Body of pancreas (tissue), 4 donors: ENCODE measurements at regions not wholly inside any gene's neighbourhood (a gene's known extent, or its start where the extent isn't known, plus 50 kb on each side); places are given as distances from the start of the nearest gene placed in this dataset.
"Not testable (repeated sequence)": the region's sequence is repeated elsewhere in the genome, so short reads cannot be mapped to it uniquely, and the experiment has no call there.

Experiments
- ATAC-seq: fragments of 150-250 bp; one replicate; pipeline ENCODE4 v1.9.1; 2016
- DNase-seq, 4 donors: peaks; one replicate each; pipeline ENCODE4 v3.0.0-alpha.2; 2019
- H3K27ac ChIP-seq, 4 donors: fragments of 200-600 bp; sonication (generic); 1 replicate in 3 of 4; 2 replicates in 1 of 4; pipeline versions ENCODE4 v1.5.1 to v1.6.1; 2016 to 2019; ENCODE audit warnings: mild to moderate bottlenecking in 1 of 4, mixed read lengths in 1 of 4, moderate library complexity in 1 of 4
- H3K27me3 ChIP-seq, 2 donors: fragments of 200-600 bp; sonication (generic); one replicate each; pipeline ENCODE4 v1.6.0; 2016; ENCODE audit warnings: mild to moderate bottlenecking in 1 of 2
- H3K36me3 ChIP-seq, 2 donors: fragments of 200-600 bp; sonication (generic); replicated peaks in 1 of 2; 2 replicates each; pipeline ENCODE4 v1.5.1; 2016; ENCODE audit warnings: low read depth in 2 of 2; ENCODE audit not compliant: insufficient read depth in 1 of 2
- H3K4me1 ChIP-seq: fragments of 200-600 bp; sonication (generic); one replicate; pipeline ENCODE4 v1.6.0; 2016
- H3K4me3 ChIP-seq, 2 donors: fragments of 200-600 bp; sonication (generic); 1 replicate in 1 of 2; 2 replicates in 1 of 2; pipeline ENCODE4 v1.5.1; 2016 to 2019
- H3K9me3 ChIP-seq, 3 donors: fragments of 200-600 bp; sonication (generic); 1 replicate in 2 of 3; 2 replicates in 1 of 3; pipeline ENCODE4 v1.5.1; 2016
- POLR2A ChIP-seq, 3 donors: fragments of 450-650 bp; IDR thresholded peaks; one replicate each; pipeline ENCODE4 v1.6.1; 2016; ENCODE audit warnings: antibody characterized with exemption in 3 of 3, mild to moderate bottlenecking in 2 of 3
- WGBS, 2 donors: methylation state at CpG; one replicate each; pipeline ENCODE4 v1.1.5; 2017; 5-methylcytosine and 5-hydroxymethylcytosine counted together
- intact Hi-C: fragments of 100-400 bp; cut with DNase I; formaldehyde crosslinking; loops from one replicate; pipeline ENCODE4 v1.15.1; 2023
- TF ChIP-seq, protein P1 (sequence below), 7 experiments: fragments of 450-650 bp in 4 of 7; fragments of 200-600 bp in 3 of 7; sonication (generic) in 3 of 7; IDR thresholded peaks; one replicate each; pipeline ENCODE4 v1.5.1; 2016 to 2019; ENCODE audit warnings: antibody characterized with exemption in 7 of 7

DNA sequence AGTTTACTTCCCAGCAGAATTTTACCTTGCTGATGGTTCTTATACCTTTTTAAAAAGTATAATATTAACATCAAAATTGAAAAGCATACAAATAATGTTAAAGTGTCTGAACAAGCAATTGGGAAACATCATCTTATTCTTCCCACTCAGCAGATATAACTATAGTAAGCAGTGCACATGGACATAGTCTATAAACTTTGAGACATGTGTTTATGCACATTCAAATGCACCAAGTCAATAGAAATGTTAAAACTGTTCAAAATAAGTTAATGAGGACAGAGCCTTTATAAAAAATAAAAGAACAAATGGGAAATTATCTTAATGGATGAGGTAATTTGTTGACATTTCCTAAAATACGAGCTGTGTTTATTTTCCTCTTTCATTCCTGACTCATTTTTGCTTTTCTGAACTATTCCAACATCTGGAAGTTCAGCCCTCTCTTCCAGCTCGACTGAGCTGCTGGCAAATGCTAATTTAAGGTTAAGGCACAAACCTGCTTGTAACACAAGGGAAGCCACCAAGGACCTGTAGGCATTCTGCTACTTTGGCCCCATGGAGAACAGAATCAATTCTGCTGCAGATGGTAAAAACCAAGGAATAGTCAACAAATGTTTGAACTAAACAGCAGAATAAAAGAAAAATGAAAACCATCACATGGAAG lies 110.3 kb upstream of the MAP3K4 start:
- no peak for ATAC-seq
- H3K36me3 ChIP-seq, result no peaks in the 10 kb centered on the region
- no peak overlapping the region for H3K27ac ChIP-seq
- H3K4me1 ChIP-seq, result peaks cover 10% of the 10 kb centered on the region
- TF ChIP-seq, protein P1, sequence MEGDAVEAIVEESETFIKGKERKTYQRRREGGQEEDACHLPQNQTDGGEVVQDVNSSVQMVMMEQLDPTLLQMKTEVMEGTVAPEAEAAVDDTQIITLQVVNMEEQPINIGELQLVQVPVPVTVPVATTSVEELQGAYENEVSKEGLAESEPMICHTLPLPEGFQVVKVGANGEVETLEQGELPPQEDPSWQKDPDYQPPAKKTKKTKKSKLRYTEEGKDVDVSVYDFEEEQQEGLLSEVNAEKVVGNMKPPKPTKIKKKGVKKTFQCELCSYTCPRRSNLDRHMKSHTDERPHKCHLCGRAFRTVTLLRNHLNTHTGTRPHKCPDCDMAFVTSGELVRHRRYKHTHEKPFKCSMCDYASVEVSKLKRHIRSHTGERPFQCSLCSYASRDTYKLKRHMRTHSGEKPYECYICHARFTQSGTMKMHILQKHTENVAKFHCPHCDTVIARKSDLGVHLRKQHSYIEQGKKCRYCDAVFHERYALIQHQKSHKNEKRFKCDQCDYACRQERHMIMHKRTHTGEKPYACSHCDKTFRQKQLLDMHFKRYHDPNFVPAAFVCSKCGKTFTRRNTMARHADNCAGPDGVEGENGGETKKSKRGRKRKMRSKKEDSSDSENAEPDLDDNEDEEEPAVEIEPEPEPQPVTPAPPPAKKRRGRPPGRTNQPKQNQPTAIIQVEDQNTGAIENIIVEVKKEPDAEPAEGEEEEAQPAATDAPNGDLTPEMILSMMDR (IDR thresholded peaks at IDR 0.05), result no peak
- TF ChIP-seq POLR2A (IDR thresholded peaks at IDR 0.05), result no peak
- no peak for DNase-seq
- no peak overlapping the region for H3K4me3 ChIP-seq
- 3 to 6% methylated on average over 2 of the region's 2 CpGs for whole genome bisulfite sequencing, 2 donors
- H3K9me3 ChIP-seq, result no peaks in the 10 kb centered on the region
- no peaks in the 10 kb centered on the region for H3K27me3 ChIP-seq
- intact Hi-C loops, result no loop called here

DNA sequence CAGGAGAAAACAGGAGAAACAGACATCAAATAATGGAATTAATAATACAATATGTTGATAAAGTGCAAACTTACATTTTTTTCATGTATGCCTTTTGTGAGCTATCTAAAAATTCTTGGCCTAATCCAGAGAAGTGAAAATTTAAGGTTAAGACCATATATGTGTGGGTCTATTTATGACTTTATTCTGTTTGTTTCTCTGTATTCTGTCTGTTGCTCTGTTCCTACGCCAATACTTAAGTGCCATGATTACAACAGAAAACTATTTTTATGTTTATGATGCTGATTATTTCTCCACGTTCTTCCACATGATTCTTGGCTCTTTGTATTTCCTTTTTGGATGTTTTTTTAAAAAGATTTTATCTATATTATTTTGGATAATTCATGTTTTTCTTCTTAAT lies 109.6 kb upstream of the MAP3K4 start:
- Histone ChIP-seq H3K36me3 (no peaks in the 10 kb centered on the region), H3K4me1 (peaks cover 10% of the 10 kb centered on the region), H3K4me3 (no peak overlapping the region), H3K27ac (no peak overlapping the region), H3K27me3 (no peaks in the 10 kb centered on the region), H3K9me3 (no peaks in the 10 kb centered on the region)
- ATAC-seq (no peak), DNase-seq (no peak)
- TF ChIP-seq, protein P1 (IDR thresholded peaks at IDR 0.05), result no peak
- TF ChIP-seq POLR2A (IDR thresholded peaks at IDR 0.05), result no peak
- WGBS, 2 donors, result 60 to 64% methylated on average over 2 of the region's 2 CpGs
- intact Hi-C loops, result no loop called here

DNA sequence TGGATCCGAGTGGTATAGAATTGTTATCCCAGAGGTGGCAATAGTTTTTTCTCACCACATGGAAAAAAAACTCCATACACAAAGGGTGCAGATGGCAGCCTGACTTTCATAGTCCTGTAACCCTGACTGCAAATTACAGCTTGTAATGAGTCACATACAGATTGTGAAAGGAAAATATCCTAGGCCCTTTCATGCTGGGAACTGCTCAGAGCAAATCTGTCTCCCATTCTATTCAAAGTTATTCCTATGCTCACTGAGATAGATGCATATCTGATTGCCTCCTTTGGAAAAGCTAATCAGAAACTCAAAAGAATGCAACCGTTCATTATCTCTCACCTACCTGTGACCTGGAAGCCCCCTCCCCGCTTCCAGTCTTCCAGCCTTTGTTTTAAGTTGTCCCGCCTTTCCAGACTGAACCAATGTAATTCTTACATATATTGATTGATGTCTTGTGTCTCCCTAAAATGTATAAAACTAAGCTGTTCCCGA lies 108.7 kb upstream of the MAP3K4 start:
- H3K36me3 ChIP-seq, result no peaks in the 10 kb centered on the region
- ATAC-seq (no peak), DNase-seq (no peak)
- no peaks in the 10 kb centered on the region for H3K27me3 ChIP-seq
- 75 to 76% methylated on average over 5 of the region's 5 CpGs for WGBS, 2 donors
- no peak for TF ChIP-seq POLR2A (IDR thresholded peaks at IDR 0.05)
- TF ChIP-seq, protein P1 (IDR thresholded peaks at IDR 0.05), result no peak
- no peaks in the 10 kb centered on the region for H3K9me3 ChIP-seq
- H3K4me1 ChIP-seq, result peaks cover 10% of the 10 kb centered on the region
- no peak overlapping the region for H3K4me3 ChIP-seq
- no peak overlapping the region for H3K27ac ChIP-seq
- intact Hi-C loops, result no loop called here

DNA sequence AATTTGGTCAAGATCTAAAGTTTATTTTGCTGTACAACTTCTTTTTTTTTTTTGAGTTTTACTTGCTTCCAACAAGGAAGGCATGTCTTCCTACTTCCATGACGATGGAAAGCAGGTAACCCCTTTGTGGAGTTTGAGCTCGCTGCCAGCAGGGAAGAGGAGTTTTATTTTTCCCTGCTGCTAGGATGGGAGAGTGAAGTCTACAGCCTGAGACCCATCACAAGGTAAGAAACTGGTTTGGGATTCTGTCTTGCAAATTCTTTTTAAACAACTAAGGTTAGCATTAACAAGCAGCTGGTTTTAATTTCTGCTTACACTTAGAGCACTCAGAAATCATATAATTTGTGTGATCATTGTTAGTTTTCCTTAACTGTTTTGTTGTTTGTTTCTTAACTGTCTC lies 108.0 kb upstream of the MAP3K4 start:
- 83% methylated on average over 2 of the region's 2 CpGs for WGBS, 2 donors
- no peaks in the 10 kb centered on the region for H3K9me3 ChIP-seq
- TF ChIP-seq, protein P1 (IDR thresholded peaks at IDR 0.05), result no peak
- no peak for TF ChIP-seq POLR2A (IDR thresholded peaks at IDR 0.05)
- intact Hi-C loops, result no loop called here
- no peaks in the 10 kb centered on the region for H3K36me3 ChIP-seq
- no peak overlapping the region for H3K4me3 ChIP-seq
- no peak overlapping the region for H3K27ac ChIP-seq
- DNase-seq (no peak), ATAC-seq (no peak)
- peaks cover 10% of the 10 kb centered on the region for H3K4me1 ChIP-seq
- H3K27me3 ChIP-seq, result no peaks in the 10 kb centered on the region

DNA sequence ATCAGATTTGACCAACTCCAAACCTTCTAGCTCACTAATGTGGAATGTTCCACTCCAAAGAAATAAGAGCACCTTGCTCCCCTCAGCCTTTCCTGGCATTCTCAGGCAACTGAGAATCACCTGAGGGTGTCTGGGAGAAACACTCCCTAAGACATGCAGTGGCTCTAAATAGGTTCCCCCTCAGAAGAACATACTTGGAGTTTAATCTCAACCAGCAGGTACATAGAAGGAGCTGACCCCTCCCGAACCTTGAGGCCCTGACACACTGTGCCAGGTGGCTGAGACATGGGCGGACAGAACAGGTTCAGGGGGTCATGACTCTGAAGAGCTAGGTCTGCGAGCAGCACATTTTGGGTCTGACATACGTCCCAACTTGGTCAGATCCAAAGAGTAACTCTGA lies 107.6 kb upstream of the MAP3K4 start:
- no peak for ATAC-seq
- WGBS, 2 donors, result 80 to 83% methylated on average over 4 of the region's 4 CpGs
- Histone ChIP-seq H3K4me1 (peaks cover 10% of the 10 kb centered on the region), H3K9me3 (no peaks in the 10 kb centered on the region), H3K27me3 (no peaks in the 10 kb centered on the region), H3K36me3 (no peaks in the 10 kb centered on the region), H3K4me3 (no peak overlapping the region), H3K27ac (no peak overlapping the region)
- DNase-seq, result no peak
- intact Hi-C loops, result no loop called here
- no peak for TF ChIP-seq POLR2A (IDR thresholded peaks at IDR 0.05)
- TF ChIP-seq, protein P1 (IDR thresholded peaks at IDR 0.05), result no peak

DNA sequence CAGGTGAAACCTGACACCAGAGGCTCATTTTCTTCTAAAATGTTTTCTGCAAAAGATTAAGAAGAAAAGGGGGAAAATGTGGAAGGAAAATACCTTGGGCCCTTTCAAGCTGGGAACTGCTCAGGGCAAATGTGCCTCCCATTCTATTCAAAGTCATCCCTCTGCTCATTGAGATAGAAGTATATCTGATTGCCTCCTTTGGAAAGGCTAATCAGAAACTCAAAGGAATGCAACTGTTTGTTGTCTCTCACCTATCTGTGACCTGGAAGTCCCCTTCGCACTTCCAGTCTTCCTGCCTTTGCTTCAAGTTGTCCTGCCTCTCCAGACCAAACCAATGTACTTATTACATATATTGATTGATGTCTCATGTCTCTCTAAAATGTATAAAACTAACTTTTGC lies 102.4 kb upstream of the MAP3K4 start:
- H3K27me3 ChIP-seq, H3K36me3 ChIP-seq, H3K27ac ChIP-seq, H3K4me3 ChIP-seq, H3K4me1 ChIP-seq, intact Hi-C loops, ATAC-seq, H3K9me3 ChIP-seq, DNase-seq: not testable (repeated sequence)
- 85 to 89% methylated on average over 1 of the region's 1 CpG for WGBS, 2 donors
